Stimulated activated naive CD8-positive, alpha-beta T cell treated with anti-CD3 and anti-CD28 coated beads, Interleukin-15, amount 100 ng/mL, for 72 hours (primary cell): ENCODE measurements at regions not wholly inside any gene's neighbourhood (a gene's known extent, or its start where the extent isn't known, plus 50 kb on each side); places are given as distances from the start of the nearest gene placed in this dataset.

ENCODE experiments used
- ATAC-seq: fragments of 150-1000 bp; cut with Tn5 transposase; 2 replicates; pipeline ENCODE4 v1.10.0; 2021; ENCODE audit warnings: mild to moderate bottlenecking, moderate library complexity
- DNase-seq, 2 donors: peaks; one replicate each; pipeline ENCODE4 v3.0.0; 2021 to 2022
- H3K27ac Mint-ChIP-seq, 2 donors: one replicate each; pipeline ENCODE4 v1.8.0; 2022; ENCODE audit warnings: mild to moderate bottlenecking in 2 of 2, mixed read lengths in 2 of 2, moderate library complexity in 2 of 2
- H3K27me3 Mint-ChIP-seq: one replicate; pipeline ENCODE4 v1.8.0; 2022; ENCODE audit warnings: mixed read lengths
- H3K4me1 Mint-ChIP-seq: one replicate; pipeline ENCODE4 v1.8.0; 2022; ENCODE audit warnings: mild to moderate bottlenecking, mixed read lengths
- H3K4me3 Mint-ChIP-seq, 2 donors: one replicate each; pipeline ENCODE4 v1.8.0; 2022; ENCODE audit warnings: mild to moderate bottlenecking in 2 of 2, mixed read lengths in 2 of 2, moderate library complexity in 1 of 2
- H3K9me3 Mint-ChIP-seq, 2 donors: one replicate each; pipeline ENCODE4 v1.8.0; 2022; ENCODE audit warnings: mixed read lengths in 2 of 2

- no peaks in the 10 kb centered on the region for H3K4me1 Mint-ChIP-seq
- ATAC-seq (no peak), DNase-seq (no peak)
- no peak overlapping the region for H3K4me3 Mint-ChIP-seq
- H3K27me3 Mint-ChIP-seq = no peaks in the 10 kb centered on the region
- no peak overlapping the region for H3K27ac Mint-ChIP-seq
- peaks cover 0 to 5% of the 10 kb centered on the region in 2 donors for H3K9me3 Mint-ChIP-seq
These were observed 90.9 kb downstream of the GATA6 start for GRCh38 chr18:22260208-22260820.

- Mint-ChIP-seq H3K9me3 (no peaks in the 10 kb centered on the region), H3K27me3 (no peaks in the 10 kb centered on the region), H3K27ac (peak overlapping the region in 1 of 2 donors; percentile 80), H3K4me3 (no peak overlapping the region), H3K4me1 (no peaks in the 10 kb centered on the region)
- ATAC-seq (no peak), DNase-seq (no peak)
These were observed 87.7 kb downstream of the GATA6 start for GRCh38 chr18:22257022-22257543.

- Mint-ChIP-seq H3K4me3 (no peak overlapping the region), H3K27ac (no peak overlapping the region), H3K4me1 (no peaks in the 10 kb centered on the region), H3K9me3 (no peaks in the 10 kb centered on the region), H3K27me3 (no peaks in the 10 kb centered on the region)
- DNase-seq (no peak), ATAC-seq (no peak)
These were observed 84.7 kb downstream of the GATA6 start for GRCh38 chr18:22254088-22254487.

GRCh38 chr18:22253676-22254075 lies 84.3 kb downstream of the GATA6 start:
- Mint-ChIP-seq H3K9me3 (no peaks in the 10 kb centered on the region), H3K27ac (no peak overlapping the region), H3K4me1 (no peaks in the 10 kb centered on the region), H3K4me3 (no peak overlapping the region), H3K27me3 (no peaks in the 10 kb centered on the region)
- ATAC-seq = no peak
- DNase-seq = no peak

GRCh38 chr18:22253156-22253555 lies 83.8 kb downstream of the GATA6 start:
- ATAC-seq (no peak), DNase-seq (no peak)
- Mint-ChIP-seq H3K4me1 (no peaks in the 10 kb centered on the region), H3K9me3 (no peaks in the 10 kb centered on the region), H3K27ac (no peak overlapping the region), H3K4me3 (no peak overlapping the region), H3K27me3 (no peaks in the 10 kb centered on the region)
